HCT116 (cell line): ENCODE measurements at regions not wholly inside any gene's neighbourhood (a gene's known extent, or its start where the extent isn't known, plus 50 kb on each side); places are given as distances from the start of the nearest gene placed in this dataset.

Experiments used
- ATAC-seq: fragments of 200-7000 bp; cut with Tn5 transposase; 2 replicates; pipeline ENCODE4 v1.9.1; 2020; ENCODE audit warnings: mild to moderate bottlenecking, moderate library complexity
- BruUV-seq: library from RNA; stranded (reverse); fragments of 400-500 nt; replicated peaks from 2 replicates; lab custom pipeline; 2021; lab: Mats Ljungman, UMichigan
- CTCF ChIA-PET: fragments of 300-600 bp; sonication (Branson Sonifier 250); formaldehyde crosslinking; loops from one replicate; lab custom pipeline; 2021; ENCODE audit warnings: antibody characterized with exemption; lab: Charles Lee
- POLR2A ChIA-PET: fragments of 300-600, 350-600 bp; sonication (Branson Sonifier 250); formaldehyde crosslinking; loops from one replicate; lab custom pipeline; 2021; ENCODE audit warnings: antibody characterized with exemption; lab: Charles Lee
- RAD21 ChIA-PET, 2 experiments: fragments of 300-600 bp; sonication (Branson Sonifier 250); formaldehyde crosslinking; loops; one replicate each; lab custom pipeline; 2023; ENCODE audit warnings: low total read pairs in 2 of 2; ENCODE audit not compliant: uncharacterized antibody in 2 of 2, unreplicated experiment in 2 of 2, low non-redundant PET in 1 of 2; lab: Charles Lee
- DNase-seq: peaks from one replicate; pipeline ENCODE4 v3.0.0-alpha.2; 2010; ENCODE audit warnings: low read depth, low spot score
- H2AFZ ChIP-seq: fragments of 200-600 bp; shearing (Covaris generic), sonication (generic); 2 replicates; pipeline ENCODE4 v1.6.1; 2017; ENCODE audit warnings: low read depth, mixed run types, mixed read lengths, antibody characterized with exemption, low read length; ENCODE audit not compliant: poor library complexity, severe bottlenecking
- H3K27ac ChIP-seq: 2 replicates; pipeline ENCODE4 v1.5.1; 2012; ENCODE audit warnings: low read depth, low read length
- H3K27me3 ChIP-seq: fragments of 200-600 bp; sonication (generic); 2 replicates; pipeline ENCODE4 v1.6.1; 2016; ENCODE audit warnings: mixed run types, low read length, mixed read lengths; ENCODE audit not compliant: insufficient read depth
- H3K36me3 ChIP-seq, 2 experiments: fragments of 200-500 bp in 1 of 2; fragments of 200-600 bp in 1 of 2; sonication (Bioruptor generic) in 1 of 2; sonication (generic) in 1 of 2; 2 replicates each; pipeline versions ENCODE4 v1.5.1 to v1.6.1; 2014 to 2016; ENCODE audit warnings: low read length in 2 of 2, inconsistent platforms in 1 of 2, mixed read lengths in 1 of 2, mixed run types in 1 of 2; ENCODE audit not compliant: insufficient read depth in 2 of 2, control insufficient read depth in 1 of 2
- H3K4me1 ChIP-seq, 2 experiments: fragments of 200-600 bp in 1 of 2; sonication (generic) in 1 of 2; 2 replicates each; pipeline versions ENCODE4 v1.5.1 to v1.6.1; 2012 to 2017; ENCODE audit warnings: low read length in 2 of 2, inconsistent platforms in 1 of 2, mild to moderate bottlenecking in 1 of 2, mixed read lengths in 1 of 2, mixed run types in 1 of 2, moderate library complexity in 1 of 2; ENCODE audit not compliant: insufficient read depth in 2 of 2, control insufficient read depth in 1 of 2
- H3K4me2 ChIP-seq: fragments of 200-600 bp; sonication (generic); 2 replicates; pipeline ENCODE4 v1.6.1; 2017; ENCODE audit warnings: mixed run types, low read length, mixed read lengths
- H3K4me3 ChIP-seq, 2 experiments: fragments of 200-600 bp in 1 of 2; sonication (generic) in 1 of 2; replicated peaks in 1 of 2; 2 replicates each; pipeline ENCODE4 v1.5.1; 2011 to 2016; ENCODE audit warnings: low read length in 2 of 2, control low read depth in 1 of 2, low read depth in 1 of 2, mild to moderate bottlenecking in 1 of 2, mixed read lengths in 1 of 2, mixed run types in 1 of 2
- H3K79me2 ChIP-seq: fragments of 200-600 bp; sonication (generic); 2 replicates; pipeline ENCODE4 v1.6.1; 2017; ENCODE audit warnings: mild to moderate bottlenecking, mixed run types, low read length, moderate library complexity, mixed read lengths; ENCODE audit not compliant: insufficient read depth
- H3K9ac ChIP-seq: fragments of 200-600 bp; sonication (generic); 2 replicates; pipeline ENCODE4 v1.6.1; 2016; ENCODE audit warnings: low read length, mixed read lengths
- H3K9me2 ChIP-seq: fragments of 200-600 bp; sonication (generic), shearing (Covaris generic); 2 replicates; pipeline ENCODE4 v1.6.1; 2017; ENCODE audit warnings: mixed run types, mild to moderate bottlenecking, moderate library complexity; ENCODE audit not compliant: insufficient read depth
- H3K9me3 ChIP-seq, 2 experiments: fragments of 200-500 bp in 1 of 2; fragments of 200-600 bp in 1 of 2; sonication (Bioruptor generic) in 1 of 2; sonication (generic) in 1 of 2; 2 replicates each; pipeline ENCODE4 v1.6.1; 2014 to 2017; ENCODE audit warnings: low read length in 2 of 2, mixed read lengths in 2 of 2, inconsistent platforms in 1 of 2, low read depth in 1 of 2, mild to moderate bottlenecking in 1 of 2, mixed run types in 1 of 2, moderate library complexity in 1 of 2; ENCODE audit not compliant: control insufficient read depth in 1 of 2, insufficient read depth in 1 of 2
- H4K20me1 ChIP-seq: fragments of 200-600 bp; sonication (generic), shearing (Covaris generic); 2 replicates; pipeline ENCODE4 v1.6.1; 2017; ENCODE audit warnings: mixed run types, mild to moderate bottlenecking, moderate library complexity; ENCODE audit not compliant: insufficient read depth
- ATF3 ChIP-seq: IDR thresholded peaks from 2 replicates; pipeline ENCODE4 v1.6.1; 2012
- CBX3 ChIP-seq: IDR thresholded peaks from 2 replicates; pipeline ENCODE4 v1.6.1; 2012; ENCODE audit warnings: low read depth
- EGR1 ChIP-seq: IDR thresholded peaks from 2 replicates; pipeline ENCODE4 v1.6.1; 2012; ENCODE audit warnings: low read depth
- FOSL1 ChIP-seq: IDR thresholded peaks from 2 replicates; pipeline ENCODE4 v1.6.1; 2012; ENCODE audit warnings: low read depth
- MAX ChIP-seq: IDR thresholded peaks from 2 replicates; pipeline ENCODE4 v1.6.1; 2012
- POLR2A ChIP-seq: IDR thresholded peaks from 2 replicates; pipeline ENCODE4 v1.7.0; 2011; ENCODE audit warnings: borderline replicate concordance; ENCODE audit not compliant: insufficient read depth, insufficient read length; ENCODE audit errors: extremely low read depth
- POLR2AphosphoS5 ChIP-seq: IDR thresholded peaks from 2 replicates; pipeline ENCODE4 v1.6.1; 2011; ENCODE audit warnings: mild to moderate bottlenecking, low read depth, low read length, moderate library complexity
- RAD21 ChIP-seq: IDR thresholded peaks from 2 replicates; pipeline ENCODE4 v1.6.1; 2012; ENCODE audit warnings: low read depth, mild to moderate bottlenecking
- SIN3A ChIP-seq: IDR thresholded peaks from 2 replicates; pipeline ENCODE4 v1.6.1; 2012; ENCODE audit warnings: low read depth
- SP1 ChIP-seq: IDR thresholded peaks from 2 replicates; pipeline ENCODE4 v1.6.1; 2012; ENCODE audit warnings: low read depth
- SRF ChIP-seq: IDR thresholded peaks from 2 replicates; pipeline ENCODE4 v1.6.1; 2012; ENCODE audit warnings: low read depth
- TCF7L2 ChIP-seq: IDR thresholded peaks from 2 replicates; pipeline ENCODE4 v1.7.0; 2011; ENCODE audit warnings: borderline replicate concordance, inconsistent platforms; ENCODE audit not compliant: insufficient read depth, insufficient read length; ENCODE audit errors: extremely low read depth
- YY1 ChIP-seq: IDR thresholded peaks from 2 replicates; pipeline ENCODE4 v1.6.1; 2011; ENCODE audit warnings: low read length, low read depth, moderate library complexity, mild to moderate bottlenecking; ENCODE audit not compliant: insufficient replicate concordance; ENCODE audit errors: extremely low read depth
- ZFX ChIP-seq: fragments of 450-650 bp; IDR thresholded peaks from 2 replicates; pipeline ENCODE4 v1.6.1; 2017
- intact Hi-C: fragments of 100-400 bp; cut with micrococcal nuclease; formaldehyde crosslinking; loops from 2 replicates; pipeline ENCODE4 v1.10.0; 2022
- TF ChIP-seq, protein P1 (sequence below): IDR thresholded peaks from 2 replicates; pipeline ENCODE4 v1.6.1; 2011; ENCODE audit warnings: mild to moderate bottlenecking, low read length, moderate library complexity; ENCODE audit not compliant: insufficient replicate concordance; ENCODE audit errors: extremely low read depth

DNA sequence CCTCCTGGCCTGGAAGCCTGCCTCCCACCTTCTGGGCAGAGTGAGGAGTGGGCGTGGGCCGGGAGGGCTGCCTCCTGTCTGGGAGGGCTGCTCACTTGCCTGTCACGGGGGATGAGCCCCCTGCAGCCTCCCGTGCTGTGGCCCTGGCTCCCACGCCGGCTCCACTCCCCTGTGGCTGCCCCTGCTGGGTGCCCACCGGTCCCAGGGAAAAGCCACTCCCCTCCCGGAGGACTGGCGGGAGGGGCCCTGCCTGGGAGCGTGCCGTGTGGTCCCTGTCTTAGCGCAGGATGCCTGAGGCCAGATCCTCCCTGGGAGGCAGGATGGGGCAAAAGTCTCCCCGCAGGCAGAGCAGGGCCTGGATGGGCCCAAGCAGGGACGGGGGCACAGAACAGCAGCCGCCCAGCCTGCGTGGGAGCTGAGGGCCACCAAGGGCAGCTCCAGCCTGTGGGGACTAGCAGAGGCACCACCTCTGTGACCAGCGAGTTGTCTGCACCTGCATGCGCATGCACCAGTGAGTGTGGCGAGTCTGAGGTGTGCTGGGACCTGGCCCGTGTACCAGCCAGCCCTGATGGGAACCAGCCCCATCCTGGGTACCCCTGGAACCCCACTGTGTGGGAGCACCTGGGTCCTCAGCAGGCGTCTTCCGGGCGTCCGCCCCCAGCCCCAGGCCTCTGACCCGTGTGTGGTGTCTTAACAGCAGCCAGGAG lies 339.9 kb downstream of the SEC14L1 start:
- ChIA-PET RAD21 (no interaction called here), CTCF (no interaction called here)
- H3K4me1 ChIP-seq = peaks cover 5 to 30% of the 10 kb centered on the region in 2 experiments

More for the DNA sequence above, 339.9 kb downstream of the SEC14L1 start:
- intact Hi-C loops = no loop called here
- no peaks in the 10 kb centered on the region for H3K9me2 ChIP-seq
- no peak overlapping the region for H3K4me3 ChIP-seq
- H3K9ac ChIP-seq = no peak overlapping the region
- peaks cover 0 to 9% of the 10 kb centered on the region in 2 experiments; a peak in 1 of 4 replicates for H3K9me3 ChIP-seq
- POLR2A ChIA-PET = no interaction called here
- H3K79me2 ChIP-seq = peaks cover 68% of the 10 kb centered on the region
- TF ChIP-seq MAX = no peak
- no peak for TF ChIP-seq POLR2A
- TF ChIP-seq EGR1 = no peak
- no peak for TF ChIP-seq POLR2AphosphoS5
- TF ChIP-seq SIN3A = no peak
- no peak for TF ChIP-seq CBX3
- TF ChIP-seq SP1 = no peak
- TF ChIP-seq ZFX = no peak
- TF ChIP-seq SRF = no peak
- no peak for TF ChIP-seq ATF3
- TF ChIP-seq, protein P1, sequence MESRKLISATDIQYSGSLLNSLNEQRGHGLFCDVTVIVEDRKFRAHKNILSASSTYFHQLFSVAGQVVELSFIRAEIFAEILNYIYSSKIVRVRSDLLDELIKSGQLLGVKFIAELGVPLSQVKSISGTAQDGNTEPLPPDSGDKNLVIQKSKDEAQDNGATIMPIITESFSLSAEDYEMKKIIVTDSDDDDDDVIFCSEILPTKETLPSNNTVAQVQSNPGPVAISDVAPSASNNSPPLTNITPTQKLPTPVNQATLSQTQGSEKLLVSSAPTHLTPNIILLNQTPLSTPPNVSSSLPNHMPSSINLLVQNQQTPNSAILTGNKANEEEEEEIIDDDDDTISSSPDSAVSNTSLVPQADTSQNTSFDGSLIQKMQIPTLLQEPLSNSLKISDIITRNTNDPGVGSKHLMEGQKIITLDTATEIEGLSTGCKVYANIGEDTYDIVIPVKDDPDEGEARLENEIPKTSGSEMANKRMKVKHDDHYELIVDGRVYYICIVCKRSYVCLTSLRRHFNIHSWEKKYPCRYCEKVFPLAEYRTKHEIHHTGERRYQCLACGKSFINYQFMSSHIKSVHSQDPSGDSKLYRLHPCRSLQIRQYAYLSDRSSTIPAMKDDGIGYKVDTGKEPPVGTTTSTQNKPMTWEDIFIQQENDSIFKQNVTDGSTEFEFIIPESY = no peak
- no peak for TF ChIP-seq YY1
- no peak for TF ChIP-seq FOSL1
- TF ChIP-seq RAD21 = no peak
- no peak for TF ChIP-seq TCF7L2
- H3K4me2 ChIP-seq = no peak overlapping the region
- DNase-seq (no peak), ATAC-seq (0 out of 2 replicates have a peak, but pooled peaks have one; percentile 9)
- no TSS peak for BruUV-seq
- H2AFZ ChIP-seq = no peak overlapping the region
- peaks cover 6 to 24% of the 10 kb centered on the region in 2 experiments; a peak in 2 of 4 replicates for H3K36me3 ChIP-seq
- H3K27me3 ChIP-seq = no peaks in the 10 kb centered on the region
- H3K27ac ChIP-seq = no peak overlapping the region
- H4K20me1 ChIP-seq = no peaks in the 10 kb centered on the region; the same call in 1 of the 2 replicates
